ENCODE measurements at regions not wholly inside any gene's neighbourhood (a gene's known extent, or its start where the extent isn't known, plus 50 kb on each side); places are given as distances from the start of the nearest gene placed in this dataset.
"Not testable (repeated sequence)": the region's sequence is repeated elsewhere in the genome, so short reads cannot be mapped to it uniquely, and the experiment has no call there.

DNA sequence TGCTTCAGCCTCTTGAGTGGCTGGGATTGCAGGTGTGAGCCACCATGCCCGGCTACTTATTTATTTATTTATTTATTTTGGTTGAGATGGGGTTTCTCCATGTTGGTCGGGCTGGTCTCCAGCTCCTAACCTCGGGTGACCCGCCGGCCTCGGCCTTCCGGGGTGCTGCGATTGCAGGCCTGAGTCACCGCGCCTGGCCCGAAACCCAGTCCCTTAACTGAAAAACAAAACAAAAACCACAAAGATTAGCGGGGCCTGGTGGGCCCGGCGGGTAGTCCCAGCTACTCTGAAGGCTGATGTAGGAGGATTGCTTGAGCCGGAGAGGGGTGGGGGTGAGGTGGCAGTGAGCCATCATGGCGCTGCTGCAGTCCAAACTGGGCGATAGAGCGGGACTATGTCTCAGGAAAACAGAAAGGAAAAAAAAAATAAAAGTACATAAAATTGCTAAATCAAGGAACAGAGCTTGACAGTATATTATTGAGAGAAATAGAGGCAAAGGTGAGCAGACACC, 75.6 kb upstream of the NIPA1 start:
- not testable (repeated sequence) for TF ChIP-seq POLR2A (IDR thresholded peaks at IDR 0.05)
- TF ChIP-seq, protein P1, sequence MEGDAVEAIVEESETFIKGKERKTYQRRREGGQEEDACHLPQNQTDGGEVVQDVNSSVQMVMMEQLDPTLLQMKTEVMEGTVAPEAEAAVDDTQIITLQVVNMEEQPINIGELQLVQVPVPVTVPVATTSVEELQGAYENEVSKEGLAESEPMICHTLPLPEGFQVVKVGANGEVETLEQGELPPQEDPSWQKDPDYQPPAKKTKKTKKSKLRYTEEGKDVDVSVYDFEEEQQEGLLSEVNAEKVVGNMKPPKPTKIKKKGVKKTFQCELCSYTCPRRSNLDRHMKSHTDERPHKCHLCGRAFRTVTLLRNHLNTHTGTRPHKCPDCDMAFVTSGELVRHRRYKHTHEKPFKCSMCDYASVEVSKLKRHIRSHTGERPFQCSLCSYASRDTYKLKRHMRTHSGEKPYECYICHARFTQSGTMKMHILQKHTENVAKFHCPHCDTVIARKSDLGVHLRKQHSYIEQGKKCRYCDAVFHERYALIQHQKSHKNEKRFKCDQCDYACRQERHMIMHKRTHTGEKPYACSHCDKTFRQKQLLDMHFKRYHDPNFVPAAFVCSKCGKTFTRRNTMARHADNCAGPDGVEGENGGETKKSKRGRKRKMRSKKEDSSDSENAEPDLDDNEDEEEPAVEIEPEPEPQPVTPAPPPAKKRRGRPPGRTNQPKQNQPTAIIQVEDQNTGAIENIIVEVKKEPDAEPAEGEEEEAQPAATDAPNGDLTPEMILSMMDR (IDR thresholded peaks at IDR 0.05 in 8 of 11, conservative IDR thresholded peaks at IDR 0.05 in 3 of 11): not testable (repeated sequence)
